ENCODE measurements at regions not wholly inside any gene's neighbourhood (a gene's known extent, or its start where the extent isn't known, plus 50 kb on each side); places are given as distances from the start of the nearest gene placed in this dataset.

DNA sequence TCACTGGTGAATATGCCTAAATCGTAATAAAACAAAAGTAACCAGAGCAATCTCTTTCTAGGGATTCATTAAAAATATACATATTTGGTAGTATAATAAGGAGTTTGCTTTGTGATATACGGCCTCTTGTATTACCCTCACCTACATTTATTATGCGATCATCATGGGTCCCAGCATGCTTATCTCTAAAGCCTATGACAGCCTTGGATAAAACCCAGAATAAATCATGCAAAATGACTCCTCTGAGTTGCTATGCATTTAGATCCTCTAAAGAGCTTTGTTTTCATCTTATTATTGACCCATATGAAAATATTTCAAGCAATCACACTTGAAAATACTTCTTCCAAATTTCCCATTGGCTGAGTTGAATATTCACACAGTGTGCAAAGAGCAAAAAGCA lies 432.3 kb downstream of the SUCLG1 start:
- TF ChIP-seq, protein P1, sequence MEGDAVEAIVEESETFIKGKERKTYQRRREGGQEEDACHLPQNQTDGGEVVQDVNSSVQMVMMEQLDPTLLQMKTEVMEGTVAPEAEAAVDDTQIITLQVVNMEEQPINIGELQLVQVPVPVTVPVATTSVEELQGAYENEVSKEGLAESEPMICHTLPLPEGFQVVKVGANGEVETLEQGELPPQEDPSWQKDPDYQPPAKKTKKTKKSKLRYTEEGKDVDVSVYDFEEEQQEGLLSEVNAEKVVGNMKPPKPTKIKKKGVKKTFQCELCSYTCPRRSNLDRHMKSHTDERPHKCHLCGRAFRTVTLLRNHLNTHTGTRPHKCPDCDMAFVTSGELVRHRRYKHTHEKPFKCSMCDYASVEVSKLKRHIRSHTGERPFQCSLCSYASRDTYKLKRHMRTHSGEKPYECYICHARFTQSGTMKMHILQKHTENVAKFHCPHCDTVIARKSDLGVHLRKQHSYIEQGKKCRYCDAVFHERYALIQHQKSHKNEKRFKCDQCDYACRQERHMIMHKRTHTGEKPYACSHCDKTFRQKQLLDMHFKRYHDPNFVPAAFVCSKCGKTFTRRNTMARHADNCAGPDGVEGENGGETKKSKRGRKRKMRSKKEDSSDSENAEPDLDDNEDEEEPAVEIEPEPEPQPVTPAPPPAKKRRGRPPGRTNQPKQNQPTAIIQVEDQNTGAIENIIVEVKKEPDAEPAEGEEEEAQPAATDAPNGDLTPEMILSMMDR (conservative IDR thresholded peaks at IDR 0.05; ENCODE audit: low read length), result no peak
- no peak for TF ChIP-seq EZH2phosphoT487 (IDR thresholded peaks at IDR 0.05; ENCODE audit: borderline replicate concordance)

Data from Loucy (cell line).